ENCODE measurements at regions not wholly inside any gene's neighbourhood (a gene's known extent, or its start where the extent isn't known, plus 50 kb on each side); places are given as distances from the start of the nearest gene placed in this dataset.

DNA sequence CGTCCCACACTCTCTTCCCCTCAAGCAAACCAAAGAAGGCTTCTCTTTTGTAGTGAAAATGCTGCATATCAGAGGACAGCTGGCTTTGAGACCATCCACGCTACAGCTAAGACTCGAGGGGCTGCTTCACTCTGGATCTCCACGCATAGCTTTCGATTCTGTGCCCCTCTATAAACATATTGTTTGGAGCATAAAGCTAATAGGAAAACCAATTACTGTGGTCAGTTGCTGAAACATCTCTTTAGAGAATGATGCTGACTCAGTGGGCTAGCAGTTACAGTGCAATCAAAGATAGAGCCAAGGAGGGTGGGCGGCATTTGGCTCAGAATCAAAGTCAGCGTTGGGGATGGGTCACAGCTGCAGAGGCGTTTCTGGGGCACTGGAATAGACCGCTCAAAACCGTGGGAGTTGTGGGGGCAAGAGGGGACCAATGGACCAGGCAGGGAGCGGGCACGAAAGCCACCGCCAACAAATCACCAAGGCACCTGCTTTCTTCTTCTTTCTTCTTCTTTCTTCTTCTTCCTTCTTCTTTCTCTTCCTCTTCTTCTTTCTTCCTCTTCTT, 76.7 kb downstream of the RASL11A start:
- TF ChIP-seq, protein P1, sequence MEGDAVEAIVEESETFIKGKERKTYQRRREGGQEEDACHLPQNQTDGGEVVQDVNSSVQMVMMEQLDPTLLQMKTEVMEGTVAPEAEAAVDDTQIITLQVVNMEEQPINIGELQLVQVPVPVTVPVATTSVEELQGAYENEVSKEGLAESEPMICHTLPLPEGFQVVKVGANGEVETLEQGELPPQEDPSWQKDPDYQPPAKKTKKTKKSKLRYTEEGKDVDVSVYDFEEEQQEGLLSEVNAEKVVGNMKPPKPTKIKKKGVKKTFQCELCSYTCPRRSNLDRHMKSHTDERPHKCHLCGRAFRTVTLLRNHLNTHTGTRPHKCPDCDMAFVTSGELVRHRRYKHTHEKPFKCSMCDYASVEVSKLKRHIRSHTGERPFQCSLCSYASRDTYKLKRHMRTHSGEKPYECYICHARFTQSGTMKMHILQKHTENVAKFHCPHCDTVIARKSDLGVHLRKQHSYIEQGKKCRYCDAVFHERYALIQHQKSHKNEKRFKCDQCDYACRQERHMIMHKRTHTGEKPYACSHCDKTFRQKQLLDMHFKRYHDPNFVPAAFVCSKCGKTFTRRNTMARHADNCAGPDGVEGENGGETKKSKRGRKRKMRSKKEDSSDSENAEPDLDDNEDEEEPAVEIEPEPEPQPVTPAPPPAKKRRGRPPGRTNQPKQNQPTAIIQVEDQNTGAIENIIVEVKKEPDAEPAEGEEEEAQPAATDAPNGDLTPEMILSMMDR (conservative IDR thresholded peaks at IDR 0.05), result no peak
- TF ChIP-seq EZH2 (IDR thresholded peaks at IDR 0.05; ENCODE audit: low read depth), result no peak
